ENCODE measurements at regions not wholly inside any gene's neighbourhood (a gene's known extent, or its start where the extent isn't known, plus 50 kb on each side); places are given as distances from the start of the nearest gene placed in this dataset.
A peak's percentile ranks its signal among the peaks of the same experiment; 100 is the strongest.

DNA sequence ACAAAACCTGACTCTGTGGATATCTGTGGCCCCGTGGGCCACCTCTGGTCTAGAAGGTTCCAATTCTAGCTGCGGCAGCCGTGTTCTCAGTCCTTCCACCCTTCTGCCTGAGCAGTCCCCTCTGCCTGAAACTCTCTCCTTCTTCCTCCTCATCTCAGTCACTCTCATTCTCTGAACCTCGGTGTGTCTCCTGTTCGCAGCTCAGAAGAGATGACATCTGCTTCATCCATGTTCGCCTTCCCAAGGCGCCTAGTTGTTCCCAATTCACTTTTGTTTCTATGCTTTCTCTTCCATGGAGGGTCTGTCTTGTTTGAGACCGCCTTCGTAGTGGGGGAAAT lies 95.5 kb downstream of the CEBPB start:
- DNase-seq (ENCODE audit: low spot score) = peak; percentile 32

DNA sequence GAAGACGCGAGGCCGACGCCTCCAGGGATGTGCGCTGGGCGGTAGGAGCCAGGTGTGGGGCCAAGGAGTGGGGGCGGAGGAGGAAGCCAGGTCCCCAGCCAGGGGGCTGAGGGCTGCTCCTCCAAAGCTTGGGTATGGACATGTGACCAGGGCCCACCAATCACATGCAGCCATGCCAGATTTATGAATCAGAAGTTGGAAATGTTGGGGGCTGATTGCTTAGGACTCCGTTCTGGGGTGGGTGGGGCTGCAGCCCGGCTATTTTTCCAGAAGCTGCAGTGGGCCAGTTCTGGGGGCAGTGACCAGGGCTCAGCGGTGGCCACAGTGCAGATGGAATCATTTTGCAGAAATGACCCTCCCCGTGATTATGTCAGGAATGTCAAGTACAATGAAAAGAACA lies 96.0 kb downstream of the CEBPB start:
- DNase-seq (ENCODE audit: low spot score) = peak; percentile 32

DNA sequence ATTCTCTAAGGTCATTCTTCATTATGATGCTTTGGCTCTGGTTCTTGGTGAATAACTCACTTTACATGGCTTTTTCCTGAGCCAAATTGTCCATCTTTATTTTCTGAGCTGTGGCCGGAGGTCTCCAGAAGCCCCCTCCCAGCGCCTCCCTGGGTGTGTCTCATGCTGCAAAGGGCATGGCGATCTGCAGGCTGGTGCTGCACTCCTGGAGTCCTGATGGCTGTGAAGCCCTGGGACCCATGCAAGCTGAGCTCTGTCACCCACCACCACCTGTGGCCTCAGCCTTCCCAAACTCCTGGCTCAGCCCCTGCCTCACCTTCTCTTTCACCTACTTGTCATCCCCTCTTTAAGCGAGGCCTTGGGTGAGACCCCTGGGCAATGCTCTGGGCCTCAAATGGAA lies 96.9 kb downstream of the CEBPB start:
- DNase-seq (ENCODE audit: low spot score) = no peak

DNA sequence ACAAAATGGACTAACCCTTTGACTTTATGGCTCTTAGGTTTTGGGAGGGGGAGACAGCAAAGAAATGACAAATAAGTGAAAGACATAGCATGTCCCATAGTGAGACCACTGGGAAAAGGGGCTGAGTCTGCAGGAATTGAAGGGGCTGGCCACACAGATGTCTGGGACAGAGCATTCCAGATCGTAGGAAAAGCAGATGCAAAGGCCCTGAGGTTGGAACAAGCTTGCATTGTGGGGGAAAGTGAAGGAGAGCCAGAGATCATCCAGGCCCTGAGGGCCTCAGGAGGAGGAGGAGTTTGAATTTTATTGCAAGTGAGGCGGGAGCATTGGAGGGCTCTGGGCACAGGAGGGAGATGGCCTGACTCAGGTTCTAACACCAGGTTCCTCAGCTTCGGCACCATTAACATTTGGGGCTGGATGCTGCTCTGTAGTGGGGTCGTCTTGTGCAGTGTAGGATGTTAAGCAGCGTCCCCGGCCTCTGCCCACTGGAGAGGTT lies 97.5 kb downstream of the CEBPB start:
- DNase-seq (ENCODE audit: low spot score) = no peak

DNA sequence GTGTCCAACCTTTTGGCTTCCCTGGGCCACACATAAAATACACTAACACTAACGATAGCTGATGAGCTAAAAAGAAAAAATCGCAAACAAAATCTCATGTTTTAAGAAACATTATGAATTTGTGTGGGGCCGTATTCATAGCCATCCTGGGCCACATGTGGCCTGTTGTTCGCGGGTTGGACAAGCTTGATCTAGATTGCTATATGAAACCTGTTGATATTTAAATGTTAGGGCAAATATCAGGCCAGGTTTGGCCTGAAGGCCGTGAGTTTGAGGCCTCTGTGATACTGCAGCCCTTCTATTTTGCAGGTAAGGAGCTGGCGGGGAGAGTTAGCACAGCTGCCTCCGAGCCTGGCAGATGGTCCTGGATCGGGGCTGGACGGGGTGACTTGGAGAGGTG lies 99.0 kb downstream of the CEBPB start:
- no peak for DNase-seq (ENCODE audit: low spot score)

DNA sequence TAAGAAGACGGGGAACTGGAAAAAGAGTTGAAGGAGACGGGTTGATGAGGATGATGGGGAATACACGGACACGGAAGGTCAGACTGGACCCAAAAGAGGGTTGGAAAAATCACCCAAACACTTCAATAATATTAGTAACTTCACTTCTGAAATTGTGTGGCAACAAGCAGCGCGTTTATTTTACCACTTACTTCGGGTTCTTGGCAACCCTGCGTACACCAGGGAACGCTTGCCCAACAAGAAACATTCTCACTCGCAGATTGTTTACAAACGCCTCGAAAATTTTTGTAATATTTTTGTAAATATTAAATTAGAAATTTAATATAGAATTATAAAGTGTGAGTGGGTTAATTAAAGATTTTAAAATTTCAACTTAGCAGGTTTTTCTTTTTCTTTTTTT lies 99.5 kb downstream of the CEBPB start:
- no peak for DNase-seq (ENCODE audit: low spot score)

DNA sequence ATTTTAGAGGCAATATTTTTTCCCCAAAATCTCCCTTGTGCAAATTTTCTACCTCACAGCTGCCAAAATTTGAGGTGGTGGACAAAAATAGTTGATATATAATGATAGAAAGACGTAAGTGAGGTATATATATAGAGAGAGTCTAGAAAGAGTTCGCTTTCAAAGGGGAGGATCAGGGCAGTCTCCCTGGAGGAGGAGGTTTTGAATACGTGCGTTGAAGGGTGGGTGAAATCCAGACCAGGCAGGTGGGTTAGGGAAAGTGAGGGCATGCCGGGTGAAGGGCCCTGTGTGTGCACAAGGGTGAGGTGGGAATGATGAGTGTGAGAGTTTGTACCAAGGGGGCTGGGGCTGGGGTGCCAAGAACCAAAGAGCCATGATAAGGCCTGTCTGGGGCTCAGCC lies 100.2 kb downstream of the CEBPB start:
- DNase-seq (ENCODE audit: low spot score) = no peak

DNA sequence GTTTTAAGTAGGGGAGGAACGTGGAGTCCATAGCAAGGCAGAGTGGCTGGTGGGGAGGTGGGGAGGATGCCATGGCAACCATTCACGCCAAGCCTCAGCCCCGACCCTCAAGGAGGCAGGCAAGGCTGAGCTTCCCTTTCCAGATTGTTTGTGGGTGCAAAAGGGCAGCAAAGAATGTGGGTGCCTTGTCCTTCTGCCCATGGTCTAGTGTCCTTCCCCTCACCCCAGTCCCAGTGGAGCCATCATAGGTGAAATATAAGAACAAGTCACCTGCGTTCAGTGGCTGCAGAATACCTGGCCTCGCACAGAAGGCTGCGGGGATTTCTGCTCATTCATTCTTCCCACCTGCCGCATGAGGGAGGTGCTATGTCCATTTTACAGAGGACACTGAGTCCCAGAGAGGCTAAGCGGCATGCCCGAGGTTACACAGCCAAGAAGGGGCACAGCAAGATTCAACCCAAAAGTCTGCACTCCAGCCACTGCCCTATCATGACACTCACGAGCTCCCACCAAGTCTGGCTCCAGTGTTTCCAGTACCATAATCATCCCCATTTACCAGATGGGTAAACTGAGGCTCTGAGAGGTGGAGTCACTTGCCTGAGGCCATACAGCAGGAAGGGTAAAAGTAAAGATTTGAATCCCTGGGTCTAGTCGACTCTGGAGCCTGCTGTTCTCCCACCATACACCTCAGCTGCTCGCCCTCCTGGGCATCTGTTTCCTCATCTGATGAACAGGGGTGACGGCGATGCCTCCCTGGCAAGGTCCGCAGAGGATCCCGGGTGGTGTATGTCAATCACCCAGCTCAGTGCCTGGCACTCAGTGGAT lies 100.8 kb downstream of the CEBPB start:
- no peak for DNase-seq (ENCODE audit: low spot score)

DNA sequence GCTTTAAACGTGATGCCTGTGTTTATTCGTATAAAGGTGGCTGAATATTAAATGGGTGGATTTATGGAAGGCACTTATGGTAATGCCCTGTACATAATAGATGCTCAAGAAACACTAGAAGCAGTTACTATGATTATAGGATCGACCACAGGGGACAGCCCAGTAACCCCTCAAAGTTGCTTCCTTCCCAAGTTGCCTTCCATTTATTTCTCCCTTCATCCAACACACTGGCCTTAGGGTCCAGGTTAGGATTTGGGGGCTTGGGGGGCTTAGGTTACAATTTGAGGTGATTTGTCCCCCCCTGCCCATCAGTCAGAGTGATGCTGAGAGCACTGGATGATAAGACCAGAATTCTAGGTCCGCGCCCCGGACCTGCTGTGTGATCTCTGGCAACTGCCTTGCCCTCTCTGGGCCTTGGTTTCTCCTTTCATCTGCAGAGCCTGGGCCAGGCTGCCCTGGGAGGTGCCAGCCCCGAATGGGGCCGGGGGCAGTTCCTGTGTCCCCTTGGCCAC lies 101.5 kb downstream of the CEBPB start:
- no peak for DNase-seq (ENCODE audit: low spot score)

DNA sequence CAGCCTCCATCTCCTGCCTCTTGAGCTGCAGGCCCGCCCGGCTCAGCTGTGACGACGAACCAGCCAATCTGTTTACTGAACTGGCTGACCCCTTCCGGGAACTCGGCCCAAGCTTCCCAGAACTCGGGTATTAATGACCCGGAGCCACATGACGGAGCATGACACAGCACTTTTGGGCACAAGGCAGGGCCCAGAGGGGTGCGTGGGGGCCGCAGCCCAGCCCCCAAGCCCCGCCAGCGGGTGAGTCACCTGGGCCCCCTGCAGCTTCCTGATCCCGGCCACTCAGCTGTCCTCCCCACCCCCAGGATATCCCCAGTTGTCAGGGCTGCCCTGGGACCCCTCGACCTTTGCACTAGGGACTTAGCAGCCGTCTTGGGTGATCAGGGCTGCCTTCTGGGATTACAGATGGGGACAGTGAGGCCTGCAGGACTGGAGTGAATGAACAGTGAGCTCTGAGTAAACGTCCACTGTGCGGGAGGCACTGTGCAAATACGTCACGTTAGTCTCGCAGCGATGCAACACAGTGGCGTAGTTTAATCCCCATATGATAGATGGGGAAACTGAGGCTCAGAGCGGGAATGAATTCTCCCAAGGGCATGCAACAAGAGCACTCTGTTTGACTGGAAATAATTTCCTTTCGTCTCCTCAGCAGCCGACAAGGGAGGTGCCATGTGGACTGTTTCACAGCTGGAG lies 102.1 kb downstream of the CEBPB start:
- no peak for DNase-seq (ENCODE audit: low spot score)

DNA sequence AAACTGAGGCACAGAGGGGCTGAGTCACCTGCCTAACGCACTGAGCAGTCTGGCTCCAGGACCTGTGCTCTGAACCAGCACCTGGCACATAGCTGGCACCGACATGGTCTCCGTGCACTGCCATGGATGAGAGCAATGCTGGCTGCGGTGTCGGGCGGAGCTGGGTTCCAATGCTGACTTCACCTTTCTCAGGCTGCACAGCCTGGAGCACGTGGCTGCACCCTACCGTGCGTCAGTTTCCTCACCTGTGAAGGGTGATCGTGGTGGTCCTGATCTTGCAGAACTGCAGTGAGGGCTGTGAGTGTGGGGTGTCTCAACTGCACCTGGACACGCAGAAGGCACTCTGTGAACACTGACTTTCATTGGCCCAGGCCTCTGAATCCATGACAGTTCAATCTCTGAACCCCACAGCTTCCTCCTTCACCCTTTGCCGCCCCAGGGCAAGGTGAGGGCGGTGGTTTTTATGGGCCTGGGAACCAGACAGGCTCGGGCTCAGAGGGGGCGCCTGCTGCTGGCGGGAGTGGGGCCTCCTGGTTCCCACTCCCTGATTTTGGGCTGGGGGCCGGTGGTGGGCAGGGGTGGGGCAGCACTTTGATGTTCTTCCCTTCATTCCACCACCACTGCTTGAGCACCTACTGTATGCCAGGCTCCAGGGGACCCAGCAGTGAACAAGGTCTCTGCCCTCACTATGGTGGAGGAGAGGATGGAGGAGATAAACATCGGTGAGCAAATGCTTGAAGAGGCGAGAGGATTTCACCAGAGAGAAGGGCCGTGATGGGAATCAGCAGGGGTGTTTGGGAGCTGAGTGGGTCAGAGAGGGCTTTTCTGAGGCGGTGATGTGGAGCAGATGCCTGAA lies 102.9 kb downstream of the CEBPB start:
- no peak for DNase-seq (ENCODE audit: low spot score)

DNA sequence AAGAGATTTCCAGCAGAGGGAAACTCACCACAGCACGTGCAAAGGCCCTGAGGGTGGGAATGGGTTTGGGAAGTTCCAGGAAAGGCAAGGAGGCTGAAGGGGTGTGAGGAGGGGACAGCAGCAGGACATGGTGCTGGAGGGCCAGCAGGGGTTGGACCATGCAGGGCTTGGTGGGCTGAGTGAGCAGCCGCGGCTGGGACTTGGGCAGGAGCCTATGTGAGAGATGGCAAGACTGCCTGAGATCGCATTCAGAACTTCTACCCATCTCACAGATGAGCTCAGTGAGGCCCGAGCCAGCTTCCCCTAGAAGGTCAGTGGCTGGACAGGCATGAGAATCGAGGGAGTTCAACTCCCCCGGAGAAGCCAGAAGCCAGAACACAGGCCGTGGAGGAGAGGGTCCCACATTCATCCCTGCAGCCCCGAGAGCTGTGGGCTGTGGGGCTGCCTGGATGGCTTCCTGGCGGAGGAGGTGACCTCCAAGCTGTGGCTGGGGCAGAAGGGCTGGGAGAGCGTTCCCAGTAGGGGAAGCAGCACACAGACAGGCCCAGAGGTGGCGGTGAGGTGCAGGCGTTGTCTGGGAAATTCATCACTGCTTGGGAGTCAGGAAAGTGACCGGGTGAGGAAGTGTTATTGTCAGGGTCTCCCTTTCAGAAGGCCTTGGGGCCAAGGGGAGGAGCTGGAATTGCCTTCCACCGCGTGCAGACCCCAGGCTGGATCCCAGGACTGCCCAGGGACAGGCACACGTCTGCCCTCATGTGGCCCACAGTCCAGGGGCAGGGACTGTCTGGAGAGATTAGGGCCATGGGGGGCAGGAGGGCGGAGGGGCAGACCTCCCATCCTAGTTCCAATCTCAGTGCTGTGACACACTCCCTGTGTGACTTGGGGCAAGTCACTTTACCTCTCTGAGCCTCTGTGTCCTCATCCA lies 103.8 kb downstream of the CEBPB start:
- no peak for DNase-seq (ENCODE audit: low spot score)

DNA sequence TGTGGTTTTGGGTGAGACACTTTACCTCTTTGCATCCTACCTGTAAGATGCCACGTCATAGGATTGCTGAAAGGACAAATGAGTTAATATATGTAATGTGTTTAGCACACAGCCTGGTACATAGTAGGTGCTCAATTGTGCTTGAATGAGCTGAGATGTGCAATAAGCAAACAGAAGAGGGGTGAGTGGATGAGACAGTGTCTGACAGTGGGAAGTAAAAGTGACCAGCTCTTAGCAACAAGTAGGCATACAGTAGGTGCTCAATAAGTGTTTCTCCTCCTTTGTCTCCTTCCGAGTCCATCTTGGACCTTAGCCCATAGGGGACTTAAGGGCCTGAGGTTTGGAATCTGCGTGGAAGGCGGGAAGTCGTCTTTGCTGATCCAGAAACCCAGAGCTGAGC lies 104.7 kb downstream of the CEBPB start:
- DNase-seq (ENCODE audit: low spot score) = no peak

DNA sequence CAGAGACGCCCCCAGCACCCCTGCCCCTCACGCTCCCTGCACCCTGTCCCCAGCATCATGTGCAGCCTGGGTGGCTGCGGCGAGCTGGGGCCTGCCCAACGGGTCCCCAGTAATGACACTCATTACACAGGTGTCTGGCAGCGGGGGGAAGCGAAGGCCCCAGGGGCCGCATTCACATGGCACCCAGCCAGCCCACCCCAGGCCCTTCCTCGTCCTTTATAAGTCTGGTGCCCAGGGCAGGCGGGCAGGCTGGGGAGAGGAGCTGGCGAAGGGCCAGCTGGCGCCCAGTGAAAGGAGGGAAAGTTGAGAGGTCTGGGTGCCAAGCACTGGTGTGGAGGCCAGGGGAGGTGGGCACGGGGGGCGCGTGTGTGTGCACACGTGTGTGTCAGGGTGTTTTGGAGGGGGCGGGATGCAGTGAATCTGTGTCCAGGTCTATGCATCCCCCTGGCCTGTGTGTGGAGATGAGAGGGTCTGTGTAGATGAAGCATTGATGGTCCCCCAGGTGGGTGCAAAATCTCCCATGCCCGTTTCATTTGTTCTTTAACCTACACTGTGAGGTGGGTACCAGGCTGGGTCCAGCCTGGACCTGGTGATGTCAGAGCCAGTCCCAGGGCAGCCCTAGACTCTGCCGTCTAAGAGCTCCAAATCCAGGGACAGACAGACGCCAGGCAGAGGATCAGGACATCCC lies 105.3 kb downstream of the CEBPB start:
- DNase-seq (ENCODE audit: low spot score) = no peak

DNA sequence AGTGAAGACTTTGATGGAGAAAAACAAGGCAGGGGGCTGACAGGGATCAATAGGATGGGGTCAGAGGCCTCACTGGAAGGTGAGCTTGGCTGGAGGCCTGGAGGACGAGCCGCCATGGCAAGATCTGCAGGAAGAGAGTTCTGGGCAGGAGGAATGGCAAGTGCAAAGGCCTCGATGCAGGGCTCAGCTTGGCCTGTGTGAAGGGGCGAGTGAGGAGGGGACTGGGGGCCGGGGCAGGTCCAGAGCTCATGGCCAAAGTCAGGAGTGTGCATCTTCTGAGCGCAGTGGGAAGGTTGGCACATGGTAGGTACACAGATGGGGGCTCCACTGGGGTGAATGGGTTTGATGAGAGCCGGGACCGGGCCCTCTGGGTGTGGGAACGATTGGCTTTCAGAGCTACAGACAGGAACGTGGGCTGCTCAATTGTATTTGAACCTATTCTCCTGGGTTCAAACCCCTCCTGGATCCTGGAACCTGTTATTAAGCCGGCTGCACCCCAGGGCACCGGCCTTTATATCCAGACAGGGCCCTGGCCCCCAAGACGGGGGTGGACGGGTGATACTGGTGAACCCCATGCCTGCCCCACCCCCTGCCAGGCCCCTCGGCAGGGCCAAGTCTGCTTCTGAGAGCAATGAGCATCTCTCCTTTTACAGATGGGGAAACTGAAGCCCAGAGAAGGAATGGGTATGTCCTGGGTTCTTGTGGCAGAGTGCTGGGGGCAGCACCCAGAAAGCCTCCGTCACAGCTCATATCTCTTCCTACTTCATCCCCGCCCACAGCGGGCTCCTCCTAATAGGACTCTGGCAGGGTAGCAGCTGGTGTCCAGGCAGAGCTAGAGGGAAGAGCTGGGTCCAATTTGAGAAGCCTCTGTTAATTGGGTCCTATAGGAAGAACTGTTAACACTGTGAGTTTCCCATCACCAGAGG lies 106.1 kb downstream of the CEBPB start:
- no peak for DNase-seq (ENCODE audit: low spot score)

DNA sequence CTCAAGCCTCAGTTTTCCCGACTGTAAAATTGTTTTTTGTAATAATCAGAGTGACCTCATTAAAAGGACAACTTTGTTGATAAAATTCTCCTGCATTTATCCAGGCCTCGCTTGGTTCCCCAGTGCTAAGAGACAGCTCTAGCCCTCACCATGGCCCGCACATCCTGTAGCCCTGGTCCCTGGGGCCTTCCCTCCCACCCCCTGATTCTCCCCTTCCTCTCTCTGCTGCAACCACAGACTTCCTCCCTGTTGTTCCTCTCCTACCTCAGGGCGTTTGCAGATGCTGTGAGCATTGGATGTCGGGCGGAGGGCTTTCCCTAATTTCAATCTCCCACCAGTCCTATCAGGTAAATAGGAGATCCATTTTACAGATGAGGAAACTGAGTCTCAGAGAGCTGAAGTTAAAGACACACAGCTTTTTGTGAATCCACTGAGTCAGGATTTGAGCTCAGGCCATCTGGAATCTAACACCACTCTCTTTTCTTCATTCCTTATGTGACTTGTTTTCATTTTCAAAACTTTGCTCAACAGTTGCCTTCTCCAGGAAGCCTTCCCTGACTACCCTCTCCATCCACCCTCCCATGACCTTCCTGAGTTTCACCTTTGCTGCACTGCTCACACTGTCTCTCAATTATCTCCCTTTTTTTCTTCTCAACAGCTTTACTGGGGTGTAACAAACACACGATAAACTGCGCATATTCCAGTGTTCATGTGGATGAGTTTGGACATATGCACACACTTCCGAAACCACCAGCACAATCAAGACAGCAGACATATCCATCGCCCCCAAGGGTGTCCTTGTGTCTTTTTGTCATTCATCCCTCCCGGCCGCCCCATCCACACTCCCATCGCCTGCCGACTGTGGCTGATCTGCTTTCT lies 107.1 kb downstream of the CEBPB start:
- no peak for DNase-seq (ENCODE audit: low spot score)

DNA sequence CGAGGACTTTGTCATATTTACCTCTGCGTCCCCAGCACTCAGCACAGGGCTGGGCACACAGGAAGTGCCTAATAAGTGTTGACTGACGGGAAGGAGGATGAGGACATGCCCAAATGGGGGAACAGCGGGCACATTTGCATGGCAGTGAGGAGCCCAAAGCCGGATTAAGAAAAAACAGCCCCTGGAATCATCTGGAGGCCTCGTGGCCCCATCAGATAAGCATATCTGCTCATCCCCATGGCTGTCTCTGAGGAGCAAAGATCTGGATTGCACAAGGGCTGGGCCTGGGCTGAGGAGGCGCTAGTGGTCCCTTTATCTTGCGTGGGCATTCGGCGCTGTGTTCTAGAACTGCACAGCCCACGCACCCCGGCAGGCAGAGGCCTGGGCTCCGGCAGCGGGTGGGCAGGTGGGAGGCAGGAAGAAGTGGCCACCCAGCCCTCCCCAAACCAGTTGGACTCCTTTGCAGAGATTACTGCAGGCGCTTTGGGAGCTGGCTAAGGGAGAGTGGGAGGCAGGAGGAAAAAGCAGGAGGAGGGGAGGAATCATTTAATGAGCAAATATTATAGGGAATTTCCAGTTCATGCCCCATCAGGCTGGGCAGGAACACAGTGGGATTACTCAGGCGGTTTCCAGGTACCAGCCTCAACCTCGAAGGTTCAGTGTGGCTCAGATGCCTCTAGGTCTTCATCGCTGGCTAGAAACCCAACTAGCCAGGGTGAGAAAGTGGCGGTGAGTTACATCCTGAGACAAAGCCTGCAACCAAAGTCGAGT lies 108.1 kb downstream of the CEBPB start:
- DNase-seq (ENCODE audit: low spot score) = no peak

DNA sequence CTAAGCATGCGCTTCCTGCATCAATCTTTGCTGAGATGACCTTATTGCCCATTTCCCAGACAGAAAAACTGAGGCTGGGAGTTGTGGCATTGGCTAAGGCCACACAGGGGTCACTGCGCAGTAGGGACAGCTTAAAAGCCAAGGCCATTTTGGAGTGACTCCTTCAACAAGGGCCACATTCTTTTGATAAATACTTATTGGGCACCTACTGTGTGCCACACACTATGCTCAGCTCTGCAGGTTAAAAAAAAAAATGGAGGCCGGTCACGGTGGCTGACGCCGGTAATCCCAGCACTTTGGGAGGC lies 108.6 kb downstream of the CEBPB start:
- DNase-seq (ENCODE audit: low spot score) = no peak

Data from NAMALWA (cell line).